ENCODE measurements at regions not wholly inside any gene's neighbourhood (a gene's known extent, or its start where the extent isn't known, plus 50 kb on each side); places are given as distances from the start of the nearest gene placed in this dataset.

DNA sequence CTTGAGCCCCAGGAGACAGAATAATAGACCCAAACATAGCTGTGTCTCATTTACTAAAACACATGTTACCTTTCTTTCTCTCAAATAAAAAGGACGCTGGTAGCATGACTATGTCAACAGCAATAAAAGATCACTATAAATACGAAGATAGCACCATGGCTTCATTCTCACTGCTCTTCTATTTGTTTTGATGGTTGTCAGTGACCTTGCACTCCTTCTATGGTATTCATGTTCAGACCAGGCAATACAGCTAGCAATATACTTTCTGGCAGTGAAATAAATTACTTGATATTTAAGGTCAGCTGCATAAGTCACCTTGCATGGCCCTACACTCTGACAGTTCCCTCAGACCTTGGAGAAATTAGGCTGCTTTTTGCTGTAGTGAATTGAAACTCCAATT is 263.2 kb upstream of the CDH7 start:
- no peaks in the 10 kb centered on the region for H3K79me2 ChIP-seq (ENCODE audit: insufficient read depth, low read length)
- no peaks in the 10 kb centered on the region for H4K20me1 ChIP-seq (ENCODE audit: insufficient read depth, low read length)
- no peak overlapping the region for H3K27ac ChIP-seq (ENCODE audit: extremely low read length, insufficient read depth, low read length)
- H3K4me3 ChIP-seq (replicated peaks in 1 of 3; ENCODE audit: insufficient read depth in 1 of 3, low read depth in 2 of 3, low read length in 3 of 3), result no peak overlapping the region
- in situ Hi-C loops (cut with HindIII; ENCODE audit: extremely low pct_ligation_motif_present, low pct_unique_long_range_greater_than_20kb) (no loop called here), intact Hi-C loops (cut with micrococcal nuclease; ENCODE audit: unreplicated experiment) (no loop called here)
- no peaks in the 10 kb centered on the region for H3K4me1 ChIP-seq (ENCODE audit: insufficient read depth, low read length)
- H3K36me3 ChIP-seq (replicated peaks in 1 of 2; ENCODE audit: control insufficient read depth in 1 of 2, insufficient read depth in 2 of 2, low read length in 2 of 2), result no peaks in the 10 kb centered on the region
- DNase-seq (ENCODE audit: low spot score) (no peak), FAIRE-seq (no peak), ATAC-seq (no peak)
- H3K9ac ChIP-seq (ENCODE audit: insufficient read depth, low read depth, low read length), result no peak overlapping the region
- H3K9me3 ChIP-seq (ENCODE audit: low read length), result no peaks in the 10 kb centered on the region
- no TSS peak for BruUV-seq (replicated peaks)
- CTCF ChIA-PET (ENCODE audit: low intra/inter-chr PET ratio, low total read pairs), result no interaction called here
- POLR2A ChIA-PET, result no interaction called here
- H2AFZ ChIP-seq (ENCODE audit: low read length), result no peak overlapping the region
- H3K27me3 ChIP-seq (ENCODE audit: control insufficient read depth in 1 of 2, insufficient read depth in 2 of 2, low read length in 2 of 2), result peaks cover 0 to 1% of the 10 kb centered on the region in 2 experiments; a peak in 1 of 5 replicates
- H3K4me2 ChIP-seq (ENCODE audit: low read depth, low read length), result no peak overlapping the region
- 4% methylated on average over 2 of the region's 2 CpGs for WGBS (ENCODE audit: low lambda C conversion rate)
- TF ChIP-seq ZNF235 (CRISPR knock-in tag; IDR thresholded peaks at IDR 0.05; ENCODE audit: borderline replicate concordance) (no peak), JARID2 (CRISPR knock-in tag; IDR thresholded peaks at IDR 0.05; ENCODE audit: insufficient replicate concordance) (no peak)

DNA sequence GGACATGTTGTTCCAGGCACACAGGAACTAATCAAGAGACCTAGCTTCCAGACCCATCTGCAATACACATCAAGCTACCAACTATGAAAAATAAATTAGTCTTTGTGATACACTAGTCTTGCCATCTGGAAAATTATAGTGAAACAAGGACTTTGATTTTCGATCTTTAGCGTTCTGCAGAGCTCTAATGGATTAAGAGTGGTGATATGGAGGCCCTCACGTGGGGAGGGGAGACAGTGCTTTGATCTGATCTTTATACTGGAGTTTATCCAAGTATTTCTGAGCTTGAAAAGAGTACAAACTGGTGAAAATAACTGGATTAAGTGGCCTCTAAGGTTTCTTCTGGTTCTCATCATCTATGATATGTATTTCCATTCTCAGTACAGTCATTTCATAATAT is 273.4 kb upstream of the CDH7 start:
- Histone ChIP-seq H3K9me3 (ENCODE audit: low read length) (no peaks in the 10 kb centered on the region), H3K4me2 (ENCODE audit: low read depth, low read length) (no peak overlapping the region), H3K27ac (ENCODE audit: extremely low read length, insufficient read depth, low read length) (no peak overlapping the region), H3K9ac (ENCODE audit: insufficient read depth, low read depth, low read length) (no peak overlapping the region), H4K20me1 (ENCODE audit: insufficient read depth, low read length) (no peaks in the 10 kb centered on the region), H3K4me3 (replicated peaks in 1 of 3; ENCODE audit: insufficient read depth in 1 of 3, low read depth in 2 of 3, low read length in 3 of 3) (no peak overlapping the region), H2AFZ (ENCODE audit: low read length) (no peak overlapping the region), H3K27me3 (ENCODE audit: control insufficient read depth in 1 of 2, insufficient read depth in 2 of 2, low read length in 2 of 2) (no peaks in the 10 kb centered on the region), H3K4me1 (ENCODE audit: insufficient read depth, low read length) (no peaks in the 10 kb centered on the region), H3K36me3 (replicated peaks in 1 of 2; ENCODE audit: control insufficient read depth in 1 of 2, insufficient read depth in 2 of 2, low read length in 2 of 2) (no peaks in the 10 kb centered on the region), H3K79me2 (ENCODE audit: insufficient read depth, low read length) (no peaks in the 10 kb centered on the region)
- in situ Hi-C loops (cut with HindIII; ENCODE audit: extremely low pct_ligation_motif_present, low pct_unique_long_range_greater_than_20kb) (no loop called here), intact Hi-C loops (cut with micrococcal nuclease; ENCODE audit: unreplicated experiment) (no loop called here)
- ATAC-seq (no peak), FAIRE-seq (no peak), DNase-seq (ENCODE audit: low spot score) (no peak)
- ChIA-PET POLR2A (no interaction called here), CTCF (ENCODE audit: low intra/inter-chr PET ratio, low total read pairs) (no interaction called here)
- 2% methylated on average over 3 of the region's 3 CpGs for WGBS (ENCODE audit: low lambda C conversion rate)
- BruUV-seq (replicated peaks), result no TSS peak
- no peak for TF ChIP-seq ZNF232 (CRISPR knock-in tag; IDR thresholded peaks at IDR 0.05; ENCODE audit: borderline replicate concordance)
- no peak for TF ChIP-seq SYNCRIP (IDR thresholded peaks at IDR 0.05; ENCODE audit: insufficient read depth, low read depth, low read length)
- TF ChIP-seq ATF1 (CRISPR knock-in tag; IDR thresholded peaks at IDR 0.05), result no peak
- TF ChIP-seq, protein P1, sequence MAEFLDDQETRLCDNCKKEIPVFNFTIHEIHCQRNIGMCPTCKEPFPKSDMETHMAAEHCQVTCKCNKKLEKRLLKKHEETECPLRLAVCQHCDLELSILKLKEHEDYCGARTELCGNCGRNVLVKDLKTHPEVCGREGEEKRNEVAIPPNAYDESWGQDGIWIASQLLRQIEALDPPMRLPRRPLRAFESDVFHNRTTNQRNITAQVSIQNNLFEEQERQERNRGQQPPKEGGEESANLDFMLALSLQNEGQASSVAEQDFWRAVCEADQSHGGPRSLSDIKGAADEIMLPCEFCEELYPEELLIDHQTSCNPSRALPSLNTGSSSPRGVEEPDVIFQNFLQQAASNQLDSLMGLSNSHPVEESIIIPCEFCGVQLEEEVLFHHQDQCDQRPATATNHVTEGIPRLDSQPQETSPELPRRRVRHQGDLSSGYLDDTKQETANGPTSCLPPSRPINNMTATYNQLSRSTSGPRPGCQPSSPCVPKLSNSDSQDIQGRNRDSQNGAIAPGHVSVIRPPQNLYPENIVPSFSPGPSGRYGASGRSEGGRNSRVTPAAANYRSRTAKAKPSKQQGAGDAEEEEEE (CRISPR knock-in tag; IDR thresholded peaks at IDR 0.05; ENCODE audit: borderline replicate concordance), result no peak
- TF ChIP-seq ZMYM3 (CRISPR knock-in tag; IDR thresholded peaks at IDR 0.05), result no peak
- TF ChIP-seq, protein P2, sequence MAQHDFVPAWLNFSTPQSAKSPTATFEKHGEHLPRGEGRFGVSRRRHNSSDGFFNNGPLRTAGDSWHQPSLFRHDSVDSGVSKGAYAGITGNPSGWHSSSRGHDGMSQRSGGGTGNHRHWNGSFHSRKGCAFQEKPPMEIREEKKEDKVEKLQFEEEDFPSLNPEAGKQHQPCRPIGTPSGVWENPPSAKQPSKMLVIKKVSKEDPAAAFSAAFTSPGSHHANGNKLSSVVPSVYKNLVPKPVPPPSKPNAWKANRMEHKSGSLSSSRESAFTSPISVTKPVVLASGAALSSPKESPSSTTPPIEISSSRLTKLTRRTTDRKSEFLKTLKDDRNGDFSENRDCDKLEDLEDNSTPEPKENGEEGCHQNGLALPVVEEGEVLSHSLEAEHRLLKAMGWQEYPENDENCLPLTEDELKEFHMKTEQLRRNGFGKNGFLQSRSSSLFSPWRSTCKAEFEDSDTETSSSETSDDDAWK (CRISPR knock-in tag; IDR thresholded peaks at IDR 0.05), result no peak
- no peak for TF ChIP-seq JUN (CRISPR knock-in tag; IDR thresholded peaks at IDR 0.05)
- no peak for TF ChIP-seq ZFP41 (CRISPR knock-in tag; IDR thresholded peaks at IDR 0.05; ENCODE audit: borderline replicate concordance)
- no peak for TF ChIP-seq EP300 (IDR thresholded peaks at IDR 0.05; ENCODE audit: low read depth in 2 of 2, low read length in 2 of 2)
- no peak for TF ChIP-seq EP300 (CRISPR knock-in tag; IDR thresholded peaks at IDR 0.05; ENCODE audit: borderline replicate concordance)
- TF ChIP-seq, protein P3, sequence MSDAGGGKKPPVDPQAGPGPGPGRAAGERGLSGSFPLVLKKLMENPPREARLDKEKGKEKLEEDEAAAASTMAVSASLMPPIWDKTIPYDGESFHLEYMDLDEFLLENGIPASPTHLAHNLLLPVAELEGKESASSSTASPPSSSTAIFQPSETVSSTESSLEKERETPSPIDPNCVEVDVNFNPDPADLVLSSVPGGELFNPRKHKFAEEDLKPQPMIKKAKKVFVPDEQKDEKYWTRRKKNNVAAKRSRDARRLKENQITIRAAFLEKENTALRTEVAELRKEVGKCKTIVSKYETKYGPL (CRISPR knock-in tag; IDR thresholded peaks at IDR 0.05), result no peak
- no peak for TF ChIP-seq ZNF720 (CRISPR knock-in tag; IDR thresholded peaks at IDR 0.05)
- TF ChIP-seq ZBTB21 (CRISPR knock-in tag; IDR thresholded peaks at IDR 0.05), result no peak
- TF ChIP-seq ZFP36 (IDR thresholded peaks at IDR 0.05; ENCODE audit: borderline replicate concordance, low read depth, low read length, partially characterized antibody), result no peak
